ENCODE measurements at regions not wholly inside any gene's neighbourhood (a gene's known extent, or its start where the extent isn't known, plus 50 kb on each side); places are given as distances from the start of the nearest gene placed in this dataset.

GRCh38 chr7:17651863-17652385 is 288.4 kb downstream of the SNX13 start:
- Histone ChIP-seq H3K4me1 (ENCODE audit: insufficient read depth, low read length) (no peaks in the 10 kb centered on the region), H2AFZ (ENCODE audit: low read depth, low read length) (no peak overlapping the region), H3K9me3 (ENCODE audit: low read length) (no peaks in the 10 kb centered on the region), H3K4me3 (ENCODE audit: low read length) (no peak overlapping the region), H3K36me3 (ENCODE audit: insufficient read depth, low read length) (no peaks in the 10 kb centered on the region), H3K27me3 (ENCODE audit: insufficient read depth, low read length) (no peaks in the 10 kb centered on the region)

- H3K36me3 ChIP-seq (ENCODE audit: insufficient read depth, low read length), result no peaks in the 10 kb centered on the region
Measured at GRCh38 chr7:17654940-17655339, 285.4 kb downstream of the SNX13 start.

GRCh38 chr7:17659126-17659525 is 281.2 kb downstream of the SNX13 start:
- Histone ChIP-seq H2AFZ (ENCODE audit: low read depth, low read length) (no peak overlapping the region), H3K4me1 (ENCODE audit: insufficient read depth, low read length) (peaks cover 10% of the 10 kb centered on the region), H3K9me3 (ENCODE audit: low read length) (no peaks in the 10 kb centered on the region), H3K4me3 (ENCODE audit: low read length) (no peak overlapping the region), H3K27me3 (ENCODE audit: insufficient read depth, low read length) (no peaks in the 10 kb centered on the region), H3K36me3 (ENCODE audit: insufficient read depth, low read length) (no peaks in the 10 kb centered on the region)

More at GRCh38 chr7:17654940-17655339, 285.4 kb downstream of the SNX13 start:
- Histone ChIP-seq H2AFZ (ENCODE audit: low read depth, low read length) (no peak overlapping the region), H3K4me3 (ENCODE audit: low read length) (no peak overlapping the region), H3K9me3 (ENCODE audit: low read length) (no peaks in the 10 kb centered on the region), H3K27me3 (ENCODE audit: insufficient read depth, low read length) (no peaks in the 10 kb centered on the region), H3K4me1 (ENCODE audit: insufficient read depth, low read length) (no peaks in the 10 kb centered on the region)

- Histone ChIP-seq H3K9me3 (ENCODE audit: low read length) (no peaks in the 10 kb centered on the region), H3K36me3 (ENCODE audit: insufficient read depth, low read length) (no peaks in the 10 kb centered on the region), H3K4me1 (ENCODE audit: insufficient read depth, low read length) (peaks cover 10% of the 10 kb centered on the region), H3K27me3 (ENCODE audit: insufficient read depth, low read length) (no peaks in the 10 kb centered on the region), H2AFZ (ENCODE audit: low read depth, low read length) (no peak overlapping the region), H3K4me3 (ENCODE audit: low read length) (no peak overlapping the region)
Measured at GRCh38 chr7:17660116-17660515, 280.2 kb downstream of the SNX13 start.

- H3K4me3 ChIP-seq (ENCODE audit: low read length), result no peak overlapping the region
- H3K4me1 ChIP-seq (ENCODE audit: insufficient read depth, low read length), result peaks cover 10% of the 10 kb centered on the region
- no peaks in the 10 kb centered on the region for H3K27me3 ChIP-seq (ENCODE audit: insufficient read depth, low read length)
- H2AFZ ChIP-seq (ENCODE audit: low read depth, low read length), result no peak overlapping the region
- no peaks in the 10 kb centered on the region for H3K9me3 ChIP-seq (ENCODE audit: low read length)
- H3K36me3 ChIP-seq (ENCODE audit: insufficient read depth, low read length), result no peaks in the 10 kb centered on the region
Measured at GRCh38 chr7:17661982-17662585, 278.2 kb downstream of the SNX13 start.

DNA sequence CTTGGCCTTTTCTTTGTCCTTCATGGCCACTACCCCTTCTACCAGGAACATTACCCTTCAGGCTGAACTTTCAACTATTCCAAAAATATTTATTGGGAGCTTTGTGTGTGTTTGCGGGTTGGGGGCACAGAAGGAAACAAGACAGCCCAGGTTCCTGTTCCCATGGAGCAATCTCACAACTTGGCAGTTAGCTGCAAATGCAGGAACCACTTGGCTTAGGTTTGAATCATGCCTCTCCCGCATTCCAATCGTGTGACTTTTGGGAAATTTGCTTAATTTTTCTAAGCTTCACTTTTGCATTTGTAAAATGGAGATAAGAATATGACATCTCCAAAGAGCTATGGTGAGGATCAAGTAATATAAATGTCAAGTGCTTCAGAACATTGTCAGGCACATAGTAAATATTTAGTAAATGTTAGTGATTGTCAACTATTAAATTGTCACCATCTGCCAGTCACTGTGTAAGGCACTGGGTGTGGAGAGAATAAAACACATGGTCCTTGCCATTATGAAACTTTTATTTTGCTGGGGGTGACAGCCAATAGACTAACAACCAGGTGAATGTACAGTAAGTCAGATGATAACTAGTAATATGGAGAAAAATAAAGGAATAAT is 277.1 kb downstream of the SNX13 start:
- no peaks in the 10 kb centered on the region for H3K27me3 ChIP-seq (ENCODE audit: insufficient read depth, low read length)
- no peak overlapping the region for H3K4me3 ChIP-seq (ENCODE audit: low read length)
- H3K4me1 ChIP-seq (ENCODE audit: insufficient read depth, low read length), result peaks cover 10% of the 10 kb centered on the region
- H3K36me3 ChIP-seq (ENCODE audit: insufficient read depth, low read length), result no peaks in the 10 kb centered on the region
- H3K9me3 ChIP-seq (ENCODE audit: low read length), result no peaks in the 10 kb centered on the region
- H2AFZ ChIP-seq (ENCODE audit: low read depth, low read length), result no peak overlapping the region

DNA sequence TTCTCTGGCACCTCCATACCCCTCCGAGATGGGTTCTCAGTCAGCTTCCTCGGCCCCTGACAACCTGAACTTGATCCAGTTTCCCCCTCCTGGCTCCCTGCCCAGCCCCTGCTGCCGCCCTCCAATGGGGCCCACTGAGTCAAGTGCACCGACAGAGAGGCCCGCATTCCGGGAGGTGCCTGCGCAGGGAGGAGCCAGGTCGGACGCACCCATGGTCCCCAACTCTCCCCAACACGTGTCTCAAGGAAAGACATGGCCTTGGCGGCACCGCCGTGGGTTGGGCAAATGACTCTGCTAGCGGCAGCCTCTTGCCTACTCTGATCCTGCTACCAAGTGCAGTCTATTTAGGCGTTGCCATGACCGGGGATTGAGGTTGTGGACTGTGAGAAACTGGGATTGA is 275.3 kb downstream of the SNX13 start:
- H3K4me1 ChIP-seq (ENCODE audit: insufficient read depth, low read length), result peaks cover 10% of the 10 kb centered on the region
- no peaks in the 10 kb centered on the region for H3K9me3 ChIP-seq (ENCODE audit: low read length)
- no peak overlapping the region for H2AFZ ChIP-seq (ENCODE audit: low read depth, low read length)
- H3K4me3 ChIP-seq (ENCODE audit: low read length), result no peak overlapping the region
- H3K27me3 ChIP-seq (ENCODE audit: insufficient read depth, low read length), result no peaks in the 10 kb centered on the region
- no peaks in the 10 kb centered on the region for H3K36me3 ChIP-seq (ENCODE audit: insufficient read depth, low read length)

DNA sequence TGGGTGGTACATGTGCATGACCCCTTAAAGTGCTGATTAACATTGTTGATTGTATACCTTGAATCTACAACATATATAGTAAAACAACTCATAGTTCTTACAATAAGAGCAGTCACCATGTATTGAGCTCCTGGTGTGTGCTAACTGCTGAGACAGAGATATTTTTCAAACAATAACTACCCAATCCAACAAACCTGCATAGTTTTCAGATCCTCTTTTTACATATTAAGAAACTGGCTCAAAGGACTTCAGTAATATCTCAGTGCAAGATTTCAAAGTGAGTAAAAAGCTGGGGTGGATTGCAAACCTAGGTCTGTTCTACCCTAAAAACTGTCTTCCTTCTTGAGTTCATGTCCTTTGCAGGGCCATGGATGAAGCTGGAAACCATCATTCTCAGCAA is 272.2 kb downstream of the SNX13 start:
- H3K27me3 ChIP-seq (ENCODE audit: insufficient read depth, low read length), result no peaks in the 10 kb centered on the region
- H3K36me3 ChIP-seq (ENCODE audit: insufficient read depth, low read length), result no peaks in the 10 kb centered on the region
- H3K9me3 ChIP-seq (ENCODE audit: low read length), result no peaks in the 10 kb centered on the region
- no peak overlapping the region for H2AFZ ChIP-seq (ENCODE audit: low read depth, low read length)
- H3K4me1 ChIP-seq (ENCODE audit: insufficient read depth, low read length), result no peaks in the 10 kb centered on the region
- no peak overlapping the region for H3K4me3 ChIP-seq (ENCODE audit: low read length)

GRCh38 chr7:17669204-17669603 is 271.1 kb downstream of the SNX13 start:
- Histone ChIP-seq H3K27me3 (ENCODE audit: insufficient read depth, low read length) (no peaks in the 10 kb centered on the region), H3K36me3 (ENCODE audit: insufficient read depth, low read length) (no peaks in the 10 kb centered on the region), H3K9me3 (ENCODE audit: low read length) (no peaks in the 10 kb centered on the region), H3K4me1 (ENCODE audit: insufficient read depth, low read length) (peaks cover 3% of the 10 kb centered on the region), H3K4me3 (ENCODE audit: low read length) (no peak overlapping the region), H2AFZ (ENCODE audit: low read depth, low read length) (no peak overlapping the region)

GRCh38 chr7:17671956-17672355 is 268.3 kb downstream of the SNX13 start:
- H3K36me3 ChIP-seq (ENCODE audit: insufficient read depth, low read length), result no peaks in the 10 kb centered on the region
- no peak overlapping the region for H3K4me3 ChIP-seq (ENCODE audit: low read length)
- H2AFZ ChIP-seq (ENCODE audit: low read depth, low read length), result no peak overlapping the region
- peaks cover 3% of the 10 kb centered on the region for H3K4me1 ChIP-seq (ENCODE audit: insufficient read depth, low read length)
- H3K9me3 ChIP-seq (ENCODE audit: low read length), result no peaks in the 10 kb centered on the region
- no peaks in the 10 kb centered on the region for H3K27me3 ChIP-seq (ENCODE audit: insufficient read depth, low read length)

DNA sequence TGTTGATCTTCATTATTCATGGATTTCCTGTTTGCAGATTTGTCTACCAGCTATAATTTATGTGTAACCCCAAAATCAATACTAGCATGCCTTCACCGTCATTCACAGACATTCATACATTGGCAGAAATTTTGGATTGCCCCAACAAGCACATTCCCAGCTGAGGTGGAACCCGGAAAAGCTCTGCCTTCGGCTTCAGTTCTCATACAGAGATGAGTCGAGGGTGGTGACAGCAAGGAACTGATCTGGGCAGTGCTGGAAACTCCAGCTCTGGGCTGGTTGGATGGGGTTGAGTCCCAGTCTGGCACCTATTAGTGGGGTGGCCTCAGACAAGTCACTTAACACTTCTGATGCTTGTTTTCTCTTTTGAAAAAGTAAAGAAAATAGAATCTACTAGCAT is 267.5 kb downstream of the SNX13 start:
- Histone ChIP-seq H3K9me3 (ENCODE audit: low read length) (no peaks in the 10 kb centered on the region), H3K4me3 (ENCODE audit: low read length) (no peak overlapping the region), H3K36me3 (ENCODE audit: insufficient read depth, low read length) (no peaks in the 10 kb centered on the region), H3K27me3 (ENCODE audit: insufficient read depth, low read length) (no peaks in the 10 kb centered on the region), H3K4me1 (ENCODE audit: insufficient read depth, low read length) (peaks cover 3% of the 10 kb centered on the region), H2AFZ (ENCODE audit: low read depth, low read length) (no peak overlapping the region)

- Histone ChIP-seq H3K4me1 (ENCODE audit: insufficient read depth, low read length) (peaks cover 5% of the 10 kb centered on the region), H3K9me3 (ENCODE audit: low read length) (no peaks in the 10 kb centered on the region), H2AFZ (ENCODE audit: low read depth, low read length) (no peak overlapping the region), H3K36me3 (ENCODE audit: insufficient read depth, low read length) (no peaks in the 10 kb centered on the region), H3K27me3 (ENCODE audit: insufficient read depth, low read length) (no peaks in the 10 kb centered on the region), H3K4me3 (ENCODE audit: low read length) (no peak overlapping the region)
Measured at GRCh38 chr7:17674166-17674942, 265.9 kb downstream of the SNX13 start.

GRCh38 chr7:17674943-17675608 is 265.2 kb downstream of the SNX13 start:
- no peaks in the 10 kb centered on the region for H3K27me3 ChIP-seq (ENCODE audit: insufficient read depth, low read length)
- no peaks in the 10 kb centered on the region for H3K36me3 ChIP-seq (ENCODE audit: insufficient read depth, low read length)
- H2AFZ ChIP-seq (ENCODE audit: low read depth, low read length), result no peak overlapping the region
- H3K9me3 ChIP-seq (ENCODE audit: low read length), result no peaks in the 10 kb centered on the region
- peaks cover 12% of the 10 kb centered on the region for H3K4me1 ChIP-seq (ENCODE audit: insufficient read depth, low read length)
- no peak overlapping the region for H3K4me3 ChIP-seq (ENCODE audit: low read length)

Measured in neuron (in vitro differentiated cells).